Hepatocyte (in vitro differentiated cells): ENCODE measurements at regions not wholly inside any gene's neighbourhood (a gene's known extent, or its start where the extent isn't known, plus 50 kb on each side); places are given as distances from the start of the nearest gene placed in this dataset.
"Not testable (repeated sequence)": the region's sequence is repeated elsewhere in the genome, so short reads cannot be mapped to it uniquely, and the experiment has no call there.

Experiments
- EZH2 ChIP-seq: fragments of 200-600 bp; sonication (generic); IDR thresholded peaks from 2 replicates; pipeline ENCODE4 v1.6.1; 2016; ENCODE audit warnings: antibody characterized with exemption, mild to moderate bottlenecking, borderline replicate concordance
- EZH2phosphoT487 ChIP-seq: fragments of 200-600 bp; sonication (generic); IDR thresholded peaks from one replicate; pipeline ENCODE4 v1.6.1; 2018; ENCODE audit warnings: antibody characterized with exemption, mild to moderate bottlenecking, low read depth, moderate library complexity; ENCODE audit not compliant: unreplicated experiment, severe bottlenecking
- TF ChIP-seq, protein P1 (sequence below): fragments of 200-600 bp; sonication (generic); IDR thresholded peaks from 2 replicates; pipeline ENCODE4 v1.5.1; 2016; ENCODE audit warnings: antibody characterized with exemption, mild to moderate bottlenecking; ENCODE audit not compliant: poor library complexity

DNA sequence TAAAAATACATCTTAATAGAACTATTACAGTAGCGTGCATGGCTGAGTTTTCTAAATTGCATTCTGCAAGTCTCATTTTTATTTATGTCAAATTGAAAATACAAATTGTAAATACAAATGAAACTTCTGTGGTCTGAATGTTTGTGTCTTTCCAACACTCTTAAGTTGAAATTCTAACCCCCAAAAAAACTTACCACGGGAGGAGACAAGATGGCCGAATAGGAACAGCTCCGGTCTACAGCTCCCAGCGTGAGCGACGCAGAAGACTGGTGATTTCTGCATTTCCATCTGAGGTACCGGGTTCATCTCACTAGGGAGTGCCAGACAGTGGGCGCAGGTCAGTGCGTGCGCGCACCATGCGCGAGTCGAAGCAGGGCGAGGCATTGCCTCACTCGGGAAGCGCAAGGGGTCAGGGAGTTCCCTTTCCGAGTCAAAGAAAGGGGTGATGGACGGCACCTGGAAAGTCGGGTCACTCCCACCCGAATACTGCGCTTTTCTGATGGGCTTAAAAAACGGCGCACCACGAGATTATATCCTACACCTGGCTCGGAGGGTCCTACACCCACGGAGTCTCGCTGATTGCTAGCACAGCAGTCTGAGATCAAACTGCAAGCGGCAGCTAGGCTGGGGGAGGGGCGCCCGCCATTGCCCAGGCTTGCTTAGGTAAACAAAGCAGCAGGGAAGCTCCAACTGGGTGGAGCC, 83.9 kb upstream of the PAM start:
- TF ChIP-seq, protein P1, sequence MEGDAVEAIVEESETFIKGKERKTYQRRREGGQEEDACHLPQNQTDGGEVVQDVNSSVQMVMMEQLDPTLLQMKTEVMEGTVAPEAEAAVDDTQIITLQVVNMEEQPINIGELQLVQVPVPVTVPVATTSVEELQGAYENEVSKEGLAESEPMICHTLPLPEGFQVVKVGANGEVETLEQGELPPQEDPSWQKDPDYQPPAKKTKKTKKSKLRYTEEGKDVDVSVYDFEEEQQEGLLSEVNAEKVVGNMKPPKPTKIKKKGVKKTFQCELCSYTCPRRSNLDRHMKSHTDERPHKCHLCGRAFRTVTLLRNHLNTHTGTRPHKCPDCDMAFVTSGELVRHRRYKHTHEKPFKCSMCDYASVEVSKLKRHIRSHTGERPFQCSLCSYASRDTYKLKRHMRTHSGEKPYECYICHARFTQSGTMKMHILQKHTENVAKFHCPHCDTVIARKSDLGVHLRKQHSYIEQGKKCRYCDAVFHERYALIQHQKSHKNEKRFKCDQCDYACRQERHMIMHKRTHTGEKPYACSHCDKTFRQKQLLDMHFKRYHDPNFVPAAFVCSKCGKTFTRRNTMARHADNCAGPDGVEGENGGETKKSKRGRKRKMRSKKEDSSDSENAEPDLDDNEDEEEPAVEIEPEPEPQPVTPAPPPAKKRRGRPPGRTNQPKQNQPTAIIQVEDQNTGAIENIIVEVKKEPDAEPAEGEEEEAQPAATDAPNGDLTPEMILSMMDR: not testable (repeated sequence)
- not testable (repeated sequence) for TF ChIP-seq EZH2phosphoT487, EZH2
